K562 (cell line): ENCODE measurements at regions not wholly inside any gene's neighbourhood (a gene's known extent, or its start where the extent isn't known, plus 50 kb on each side); places are given as distances from the start of the nearest gene placed in this dataset.

Source experiments
- ATAC-seq: fragments of 200-7000 bp; cut with Tn5 transposase; 3 replicates; pipeline ENCODE4 v1.9.1; 2020; ENCODE audit warnings: moderate library complexity
- BruUV-seq: library from RNA; stranded (reverse); fragments of 400-500 nt; replicated peaks from 2 replicates; lab custom pipeline; 2021; lab: Mats Ljungman, UMichigan
- CTCF ChIA-PET: fragments of 300-600 bp; formaldehyde crosslinking; extraction: SDS; loops from one replicate; lab custom pipeline; 2021; ENCODE audit warnings: low intra/inter-chr PET ratio; lab: Yijun Ruan, JAX
- POLR2A ChIA-PET: fragments of 300-600, 350-650 bp; sonication (Branson Sonifier 250); formaldehyde crosslinking; extraction: SDS; loops from one replicate; lab custom pipeline; 2021; ENCODE audit warnings: antibody characterized with exemption, inconsistent platforms; lab: Yijun Ruan, JAX
- DNase-seq, 4 experiments: peaks; one replicate each; pipeline versions ENCODE4 v3.0.0 to v3.0.0-alpha.2; 2011 to 2018; ENCODE audit warnings: low spot score in 3 of 4, mixed read lengths in 3 of 4; ENCODE audit errors: extremely low read depth in 1 of 4
- FAIRE-seq: peaks from 2 replicates; lab custom pipeline; 2011; peaks lifted over from hg19 to GRCh38; lab: Jason Lieb, UNC
- H2AFZ ChIP-seq: 2 replicates; pipeline ENCODE4 v1.6.0; 2011; ENCODE audit warnings: low read depth, low read length, control low read depth, inconsistent platforms
- H3K27ac ChIP-seq: fragments of 200-600 bp; 3 replicates; pipeline ENCODE4 v1.8.0; 2011; ENCODE audit warnings: low read depth, mild to moderate bottlenecking, control low read depth, inconsistent platforms, low read length, moderate library complexity, mixed read lengths; ENCODE audit errors: extremely low read depth
- H3K27me3 ChIP-seq, 2 experiments: fragments of 300-600 bp in 1 of 2; 2 replicates in 1 of 2; 3 replicates in 1 of 2; pipeline versions ENCODE4 v1.6.0 to v1.8.0; 2011; ENCODE audit warnings: inconsistent platforms in 2 of 2, low read length in 2 of 2, mild to moderate bottlenecking in 1 of 2, mixed read lengths in 1 of 2, moderate library complexity in 1 of 2; ENCODE audit not compliant: control insufficient read depth in 2 of 2, insufficient read depth in 2 of 2
- H3K36me3 ChIP-seq: fragments of 300-600 bp; 3 replicates; pipeline ENCODE4 v1.8.0; 2011; ENCODE audit warnings: mild to moderate bottlenecking, low read length, inconsistent platforms; ENCODE audit not compliant: control insufficient read depth, insufficient read depth
- H3K4me1 ChIP-seq, 2 experiments: fragments of 200-600 bp in 1 of 2; replicated peaks in 1 of 2; 2 replicates in 1 of 2; 3 replicates in 1 of 2; pipeline versions ENCODE4 v1.5.1 to v1.8.0; 2011; ENCODE audit warnings: inconsistent platforms in 2 of 2, low read length in 2 of 2, mild to moderate bottlenecking in 1 of 2, mixed read lengths in 1 of 2, moderate library complexity in 1 of 2; ENCODE audit not compliant: control insufficient read depth in 2 of 2, insufficient read depth in 2 of 2
- H3K4me2 ChIP-seq: 2 replicates; pipeline ENCODE4 v1.6.1; 2011; ENCODE audit warnings: low read length, control low read depth, inconsistent platforms, mixed read lengths; ENCODE audit not compliant: insufficient read depth
- H3K4me3 ChIP-seq: fragments of 200-600 bp; sonication (generic), shearing (Covaris generic); 2 replicates; pipeline ENCODE4 v1.5.1; 2016; ENCODE audit warnings: control low read depth, inconsistent platforms
- H3K79me2 ChIP-seq: fragments of 200-600 bp; 3 replicates; pipeline ENCODE4 v1.8.0; 2011; ENCODE audit warnings: low read length, inconsistent platforms; ENCODE audit not compliant: control insufficient read depth, insufficient read depth
- H3K9ac ChIP-seq, 2 experiments: 2 replicates each; pipeline versions ENCODE4 v1.6.0 to v1.6.1; 2011; ENCODE audit warnings: low read depth in 2 of 2, low read length in 2 of 2, control low read depth in 1 of 2, inconsistent platforms in 1 of 2, mild to moderate bottlenecking in 1 of 2, mixed read lengths in 1 of 2; ENCODE audit not compliant: insufficient read depth in 1 of 2
- H3K9me1 ChIP-seq: one replicate; pipeline ENCODE4 v1.6.0; 2011; ENCODE audit warnings: inconsistent platforms, mild to moderate bottlenecking, low read length, moderate library complexity; ENCODE audit not compliant: control insufficient read depth, insufficient read depth
- H3K9me3 ChIP-seq: replicated peaks from 2 replicates; pipeline ENCODE4 v1.5.1; 2011; ENCODE audit warnings: low read depth, low read length, inconsistent platforms; ENCODE audit not compliant: control insufficient read depth, insufficient read depth
- H4K20me1 ChIP-seq: replicated peaks from 2 replicates; pipeline ENCODE4 v1.6.1; 2011; ENCODE audit warnings: low read length, inconsistent platforms, mixed read lengths; ENCODE audit not compliant: control insufficient read depth, insufficient read depth
- EGR1 ChIP-seq: fragments of 450-650 bp; conservative IDR thresholded peaks from 2 replicates; pipeline ENCODE4 v1.6.1; 2017; ENCODE audit warnings: mild to moderate bottlenecking
- FOS ChIP-seq: IDR thresholded peaks from 3 replicates; pipeline ENCODE4 v1.6.1; 2011; ENCODE audit not compliant: insufficient read length; ENCODE audit errors: extremely low read depth
- IRF2 ChIP-seq: sonication (generic); formaldehyde crosslinking; IDR thresholded peaks from 2 replicates; pipeline ENCODE4 v1.8.1; 2022; ENCODE audit warnings: mild to moderate bottlenecking, missing genetic modification reagents
- KDM5B ChIP-seq: fragments of 200-600 bp; sonication (generic); IDR thresholded peaks from 2 replicates; pipeline ENCODE4 v1.6.1; 2012; ENCODE audit warnings: low read depth, mild to moderate bottlenecking, moderate library complexity, low read length, control low read depth, inconsistent platforms; ENCODE audit not compliant: insufficient replicate concordance
- LARP7 ChIP-seq: fragments of 450-650 bp; IDR thresholded peaks from 2 replicates; pipeline ENCODE4 v1.6.1; 2016
- MED1 ChIP-seq: sonication (generic); formaldehyde crosslinking; IDR thresholded peaks from 2 replicates; pipeline ENCODE4 v1.8.1; 2023; ENCODE audit warnings: missing genetic modification reagents, borderline replicate concordance
- PATZ1 ChIP-seq: fragments of 250-450 bp; sonication (Bioruptor Pico); IDR thresholded peaks from 2 replicates; pipeline ENCODE4 v1.5.0; 2020; ENCODE audit warnings: mild to moderate bottlenecking, borderline replicate concordance
- PCBP2 ChIP-seq: fragments of 200-400 bp; formaldehyde crosslinking; IDR thresholded peaks from 2 replicates; pipeline ENCODE4 v1.6.1; 2018; ENCODE audit warnings: low read length, low read depth, mild to moderate bottlenecking, moderate library complexity; ENCODE audit not compliant: poor library complexity, severe bottlenecking
- PKNOX1 ChIP-seq: fragments of 450-650 bp; IDR thresholded peaks from 2 replicates; pipeline ENCODE4 v1.6.1; 2016
- PTBP1 ChIP-seq: fragments of 200-400 bp; formaldehyde crosslinking; IDR thresholded peaks from 2 replicates; pipeline ENCODE4 v1.6.1; 2017; ENCODE audit warnings: low read depth, low read length
- PTRF ChIP-seq: fragments of 450-650 bp; IDR thresholded peaks from 2 replicates; pipeline ENCODE4 v1.6.1; 2016; ENCODE audit warnings: mild to moderate bottlenecking, missing genetic modification characterization, missing compliant biosample characterization
- SMARCC2 ChIP-seq: fragments of 450-650 bp; IDR thresholded peaks from 2 replicates; pipeline ENCODE4 v1.6.1; 2017; ENCODE audit warnings: antibody characterized with exemption, moderate library complexity, mild to moderate bottlenecking, low read depth
- XRCC3 ChIP-seq: fragments of 450-650 bp; IDR thresholded peaks from 2 replicates; pipeline ENCODE4 v1.6.1; 2017; ENCODE audit warnings: mild to moderate bottlenecking, moderate library complexity
- ZBTB7A ChIP-seq: IDR thresholded peaks from 2 replicates; pipeline ENCODE4 v1.6.1; 2011; ENCODE audit warnings: low read depth, mild to moderate bottlenecking, low read length, moderate library complexity, borderline replicate concordance; ENCODE audit not compliant: control insufficient read depth
- ZNF431 ChIP-seq: sonication (generic); formaldehyde crosslinking; IDR thresholded peaks from 2 replicates; pipeline ENCODE4 v1.8.0; 2022; ENCODE audit warnings: mild to moderate bottlenecking, missing genetic modification reagents
- ZNF583 ChIP-seq: fragments of 250-450 bp; sonication (Bioruptor Pico); IDR thresholded peaks from 2 replicates; pipeline ENCODE4 v1.4.0; 2020
- ZNF639 ChIP-seq, 2 experiments: fragments of 200-800 bp in 1 of 2; sonication (Bioruptor generic) in 1 of 2; sonication (generic) in 1 of 2; formaldehyde crosslinking in 1 of 2; IDR thresholded peaks in 1 of 2; conservative IDR thresholded peaks in 1 of 2; 2 replicates each; pipeline versions ENCODE4 v1.5.0 to v1.6.1; 2016 to 2020; ENCODE audit warnings: missing compliant biosample characterization in 1 of 2, missing genetic modification characterization in 1 of 2, missing genetic modification reagents in 1 of 2
- ZNF76 ChIP-seq: fragments of 250-450 bp; sonication (Bioruptor Pico); IDR thresholded peaks from 2 replicates; pipeline ENCODE4 v1.4.0; 2020; ENCODE audit warnings: mild to moderate bottlenecking, moderate library complexity, borderline replicate concordance
- WGBS: fragments of 100-300 bp; shearing (Covaris generic); methylation state at CpG from one replicate; pipeline ENCODE4 v1.1.6; 2016; ENCODE audit warnings: low coverage, mixed read lengths; ENCODE audit not compliant: insufficient coverage; ENCODE audit errors: missing lambda C conversion rate; 5-methylcytosine and 5-hydroxymethylcytosine counted together
- in situ Hi-C: fragments of 300-500 bp; cut with MboI; formaldehyde crosslinking; loops from 4 replicates; pipeline ENCODE4 v1.15.0; 2018; ENCODE audit warnings: inconsistent platforms, mixed read lengths
- intact Hi-C: fragments of 100-400 bp; cut with micrococcal nuclease; formaldehyde crosslinking; loops from 2 replicates; pipeline ENCODE4 v1.14.2; 2022

GRCh38 chr11:110776081-110776480 is 63.8 kb upstream of the ARHGAP20 start:
- no peak for DNase-seq
- Histone ChIP-seq H3K4me1 (no peaks in the 10 kb centered on the region), H3K36me3 (no peaks in the 10 kb centered on the region), H4K20me1 (no peaks in the 10 kb centered on the region), H3K4me3 (no peak overlapping the region), H2AFZ (no peak overlapping the region), H3K9ac (no peak overlapping the region), H3K27ac (no peak overlapping the region), H3K79me2 (no peaks in the 10 kb centered on the region), H3K4me2 (no peak overlapping the region), H3K27me3 (no peaks in the 10 kb centered on the region), H3K9me1 (no peaks in the 10 kb centered on the region), H3K9me3 (no peaks in the 10 kb centered on the region)
- no peak for TF ChIP-seq PKNOX1
- no peak for TF ChIP-seq PTRF (tag)
- no peak for TF ChIP-seq IRF2 (CRISPR knock-in tag)
- TF ChIP-seq ZNF639 (CRISPR knock-in tag; conservative IDR thresholded peaks at IDR 0.05 in 1 of 2, IDR thresholded peaks at IDR 0.05 in 1 of 2), result no peak
- no peak for TF ChIP-seq ZNF431
- no peak for TF ChIP-seq XRCC3
- no peak for TF ChIP-seq ZBTB7A
- no peak for TF ChIP-seq ZNF76 (CRISPR knock-in tag)
- no peak for TF ChIP-seq PATZ1 (CRISPR knock-in tag)
- TF ChIP-seq FOS, result no peak
- no peak for TF ChIP-seq EGR1
- no peak for TF ChIP-seq ZNF583 (CRISPR knock-in tag)
- no peak for TF ChIP-seq KDM5B
- no peak for TF ChIP-seq LARP7
- TF ChIP-seq PTBP1, result no peak
- no peak for TF ChIP-seq PCBP2
- TF ChIP-seq SMARCC2, result no peak
- TF ChIP-seq MED1 (CRISPR knock-in tag), result no peak
- WGBS, result 0% methylated on average over 1 of the region's 2 CpGs
- ATAC-seq, result no peak
- ChIA-PET POLR2A (interaction anchor here (0.7 kb wide), 1 partner anchor 588 kb away, joined by 3 read pairs; no protein-coding TSS in a partner anchor), CTCF (no interaction called here)
- intact Hi-C loops, result no loop called here
- in situ Hi-C loops, result no loop called here
- BruUV-seq, result no TSS peak
- FAIRE-seq, result no peak
